Omental fat pad (tissue), 3 donors: ENCODE measurements at regions not wholly inside any gene's neighbourhood (a gene's known extent, or its start where the extent isn't known, plus 50 kb on each side); places are given as distances from the start of the nearest gene placed in this dataset.

Experiments used
- ATAC-seq: fragments of 150-250 bp; one replicate; pipeline ENCODE4 v1.9.1; 2016; ENCODE audit warnings: mild to moderate bottlenecking, moderate library complexity; ENCODE audit not compliant: low FRiP score
- DNase-seq: peaks from one replicate; pipeline ENCODE4 v3.0.0-alpha.2; 2019; ENCODE audit warnings: low spot score
- CTCF ChIP-seq, 3 donors: fragments of 450-650 bp; IDR thresholded peaks; one replicate each; pipeline ENCODE4 v1.5.1; 2016 to 2017; ENCODE audit warnings: antibody characterized with exemption in 3 of 3, mild to moderate bottlenecking in 3 of 3, moderate library complexity in 2 of 3

DNA sequence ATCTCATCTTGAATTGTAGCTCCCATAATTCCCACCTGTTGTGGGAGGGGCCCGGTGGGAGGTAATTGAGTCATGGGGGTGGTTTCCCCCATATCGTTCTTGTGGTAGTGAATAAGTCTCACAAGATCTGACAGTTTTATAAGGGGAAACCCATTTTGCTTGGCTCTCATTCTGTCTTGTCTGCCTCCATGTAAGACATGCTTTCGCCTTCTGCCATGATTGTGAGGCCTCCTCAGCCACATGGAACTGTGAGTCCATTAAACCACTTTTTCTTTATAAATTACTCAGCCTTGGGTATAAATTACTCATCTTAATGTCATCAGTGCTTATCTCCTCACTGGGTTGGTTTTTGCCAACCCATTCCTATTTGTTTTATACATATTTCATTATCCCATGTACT lies 142.0 kb upstream of the GMDS start:
- ATAC-seq: no peak
- TF ChIP-seq CTCF (IDR thresholded peaks at IDR 0.05): no peak
- no peak for DNase-seq

DNA sequence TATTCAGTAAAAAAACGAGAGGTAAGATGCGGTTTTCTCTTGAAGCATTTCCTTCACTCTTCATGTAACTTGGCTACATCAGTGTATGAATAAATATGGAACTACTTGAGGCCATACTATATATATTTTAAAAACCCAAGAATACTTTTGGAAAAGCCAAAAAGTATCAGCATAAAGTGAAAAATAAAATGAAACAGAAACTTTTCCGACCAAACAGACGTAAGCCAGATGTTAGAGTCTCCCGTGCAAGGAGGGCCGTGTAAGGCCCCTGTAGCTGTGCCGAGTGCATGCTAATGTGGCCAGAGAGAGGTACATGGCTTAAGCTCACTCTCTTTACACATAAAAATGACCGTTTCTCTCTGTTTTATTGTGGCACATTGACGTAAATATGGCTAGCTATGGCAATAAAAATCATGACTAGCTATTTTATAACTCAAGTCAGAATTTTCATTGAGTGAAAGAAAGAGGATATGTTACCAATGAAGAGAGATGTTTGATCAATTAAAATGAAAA lies 140.1 kb upstream of the GMDS start:
- no peak for DNase-seq
- no peak for ATAC-seq
- no peak for TF ChIP-seq CTCF (IDR thresholded peaks at IDR 0.05)

DNA sequence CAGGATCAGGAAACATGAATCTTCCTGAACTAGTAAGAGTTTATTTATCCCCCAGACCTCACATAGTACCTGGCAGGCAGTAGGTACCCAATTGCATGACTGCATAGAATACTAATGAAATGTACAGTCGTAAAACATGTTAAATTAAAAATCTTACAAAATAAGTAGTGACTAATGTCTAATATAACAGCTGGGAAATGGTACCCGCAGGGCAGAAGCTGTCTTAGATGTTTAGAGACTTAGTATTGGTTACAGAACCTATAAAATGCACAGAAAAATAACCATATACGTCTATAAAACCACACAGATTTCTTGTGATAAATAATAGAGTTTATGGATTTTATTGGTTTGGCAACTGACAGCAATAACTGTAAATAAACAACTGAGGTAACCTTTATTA lies 139.1 kb upstream of the GMDS start:
- ATAC-seq (no peak), DNase-seq (no peak)
- TF ChIP-seq CTCF (IDR thresholded peaks at IDR 0.05): no peak

DNA sequence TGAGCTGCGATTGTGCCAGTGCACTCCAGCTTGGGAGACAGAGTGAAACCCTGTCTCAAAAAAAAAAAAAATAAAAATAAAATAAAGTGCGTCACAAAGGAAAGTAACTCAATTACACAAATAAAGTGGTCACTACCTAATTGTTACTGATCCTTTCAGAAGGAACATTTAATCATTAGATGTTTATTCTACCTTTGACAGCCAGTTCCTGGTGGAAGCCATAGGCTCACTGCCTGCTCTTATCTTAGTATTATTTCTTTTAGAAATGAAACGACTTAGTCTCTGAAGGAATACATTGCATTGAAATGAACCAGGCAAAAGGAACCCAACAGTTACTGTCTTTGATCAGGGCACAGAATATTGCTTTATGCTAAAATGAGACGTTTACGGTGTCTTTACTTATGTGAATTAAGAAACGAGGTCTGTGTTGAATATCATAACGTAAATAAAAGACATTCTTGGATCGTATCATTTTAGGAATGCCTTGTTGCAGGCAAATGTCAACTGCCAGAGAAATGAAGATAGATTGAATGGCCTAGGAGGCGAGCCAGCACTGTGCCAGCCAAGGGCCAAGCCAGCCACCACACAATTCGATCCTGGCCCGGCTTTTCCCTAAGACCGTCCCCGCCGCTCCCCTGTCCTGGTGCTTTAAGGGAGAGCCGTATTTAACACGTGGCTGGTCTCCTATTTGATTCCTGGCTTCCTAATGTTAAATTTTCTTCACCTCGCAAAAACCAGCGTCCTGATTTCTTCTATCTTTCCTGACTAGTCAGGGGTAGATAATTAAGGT lies 136.7 kb upstream of the GMDS start:
- no peak for DNase-seq
- TF ChIP-seq CTCF (IDR thresholded peaks at IDR 0.05): no peak
- no peak for ATAC-seq

- ATAC-seq (no peak), DNase-seq (no peak)
- no peak for TF ChIP-seq CTCF (IDR thresholded peaks at IDR 0.05)
Measured at GRCh38 chr6:2378891-2379652, 133.7 kb upstream of the GMDS start.

DNA sequence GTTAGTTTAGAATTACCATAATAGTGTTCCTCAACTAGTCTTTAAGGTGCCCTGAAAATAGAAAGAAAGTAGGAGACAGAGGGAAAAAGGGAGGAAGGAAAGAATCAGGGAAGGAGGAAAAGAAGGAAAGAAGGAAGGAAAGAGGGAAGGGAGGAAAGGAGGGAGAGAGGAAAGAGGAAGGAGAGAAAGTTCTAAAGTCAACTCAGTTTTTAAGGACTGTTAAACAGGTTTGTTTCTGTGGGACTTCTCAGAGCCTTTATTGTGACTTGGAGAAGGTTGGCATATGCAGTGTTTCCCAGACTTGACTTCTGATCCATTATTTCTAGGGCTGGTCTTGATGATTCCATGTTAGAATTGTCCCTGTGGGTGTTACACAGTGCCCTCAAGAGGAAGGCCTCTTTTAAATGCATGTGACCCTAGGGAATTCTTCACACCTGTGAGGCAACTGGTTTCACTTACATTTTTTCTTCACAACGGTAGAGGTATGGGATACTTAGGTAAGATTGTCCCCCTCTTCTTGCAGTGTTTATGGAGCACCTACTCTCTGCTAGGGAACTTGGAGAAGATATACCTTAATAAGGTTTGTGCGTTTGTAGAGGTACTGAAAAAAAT lies 132.7 kb upstream of the GMDS start:
- no peak for DNase-seq
- no peak for TF ChIP-seq CTCF (IDR thresholded peaks at IDR 0.05)
- no peak for ATAC-seq
